ENCODE measurements at regions not wholly inside any gene's neighbourhood (a gene's known extent, or its start where the extent isn't known, plus 50 kb on each side); places are given as distances from the start of the nearest gene placed in this dataset.

- WGBS, result 94% methylated on average over 15 of the region's 15 CpGs
- Histone ChIP-seq H3K9ac (ENCODE audit: low read depth, low read length) (no peak overlapping the region), H3K4me1 (ENCODE audit: insufficient read depth, low read length) (no peaks in the 10 kb centered on the region), H3K4me3 (ENCODE audit: low read length) (no peak overlapping the region), H3K27ac (ENCODE audit: low read depth, low read length) (no peak overlapping the region), H3K36me3 (ENCODE audit: insufficient read depth, low read length) (no peaks in the 10 kb centered on the region), H3K9me3 (ENCODE audit: insufficient read depth, low read depth, low read length) (no peaks in the 10 kb centered on the region), H3K27me3 (ENCODE audit: insufficient read depth, low read length) (no peaks in the 10 kb centered on the region)
Observed at GRCh38 chr2:239566162-239566994, 165.6 kb upstream of the HDAC4 start.

DNA sequence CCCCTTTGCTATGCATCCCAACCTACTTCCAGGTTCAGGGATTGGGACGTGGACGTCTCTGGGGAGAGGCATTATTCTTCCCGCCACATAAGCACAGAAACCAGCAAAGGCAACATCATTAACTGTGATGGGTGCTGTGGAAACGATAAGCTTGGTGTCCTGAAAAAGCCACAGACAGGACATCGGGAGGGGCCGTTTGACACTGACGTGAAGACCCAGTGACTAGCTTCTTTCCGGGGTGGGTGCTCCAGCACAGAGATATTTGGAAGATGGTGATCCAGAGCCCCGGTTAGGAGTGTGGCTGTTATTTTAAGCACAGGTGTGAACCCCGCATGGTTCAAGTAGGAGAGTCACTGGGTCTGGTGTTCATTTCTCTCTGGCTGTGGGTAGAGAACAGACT, 163.8 kb upstream of the HDAC4 start:
- no peak overlapping the region for H3K9ac ChIP-seq (ENCODE audit: low read depth, low read length)
- no peak overlapping the region for H3K4me3 ChIP-seq (ENCODE audit: low read length)
- no peak overlapping the region for H3K27ac ChIP-seq (ENCODE audit: low read depth, low read length)
- WGBS, result 93% methylated on average over 10 of the region's 10 CpGs
- no peaks in the 10 kb centered on the region for H3K36me3 ChIP-seq (ENCODE audit: insufficient read depth, low read length)
- no peaks in the 10 kb centered on the region for H3K9me3 ChIP-seq (ENCODE audit: insufficient read depth, low read depth, low read length)
- H3K27me3 ChIP-seq (ENCODE audit: insufficient read depth, low read length), result no peaks in the 10 kb centered on the region
- H3K4me1 ChIP-seq (ENCODE audit: insufficient read depth, low read length), result no peaks in the 10 kb centered on the region

DNA sequence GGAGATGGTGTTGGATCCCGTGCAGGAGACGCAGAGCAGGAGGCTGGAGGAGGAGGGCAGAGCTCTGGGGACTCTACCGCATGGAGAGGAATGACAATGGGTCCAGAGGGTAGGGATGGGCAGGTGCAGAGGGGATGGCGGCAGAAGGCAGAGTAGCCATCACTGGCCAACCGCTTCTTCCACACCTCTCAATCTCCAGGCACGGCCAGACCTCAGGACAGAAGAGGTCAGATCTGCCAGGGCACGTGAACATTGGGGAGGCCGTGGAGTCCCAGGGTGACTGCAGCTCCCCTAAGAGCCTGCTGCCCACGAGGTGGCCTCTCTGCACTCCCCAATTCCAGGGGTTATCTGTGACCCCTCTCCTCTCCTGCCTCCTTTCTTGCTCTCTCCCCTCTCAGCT, 162.7 kb upstream of the HDAC4 start:
- Histone ChIP-seq H3K4me3 (ENCODE audit: low read length) (no peak overlapping the region), H3K9ac (ENCODE audit: low read depth, low read length) (no peak overlapping the region), H3K9me3 (ENCODE audit: insufficient read depth, low read depth, low read length) (no peaks in the 10 kb centered on the region), H3K27me3 (ENCODE audit: insufficient read depth, low read length) (no peaks in the 10 kb centered on the region), H3K27ac (ENCODE audit: low read depth, low read length) (no peak overlapping the region), H3K36me3 (ENCODE audit: insufficient read depth, low read length) (no peaks in the 10 kb centered on the region), H3K4me1 (ENCODE audit: insufficient read depth, low read length) (no peaks in the 10 kb centered on the region)
- 93% methylated on average over 9 of the region's 9 CpGs for WGBS

DNA sequence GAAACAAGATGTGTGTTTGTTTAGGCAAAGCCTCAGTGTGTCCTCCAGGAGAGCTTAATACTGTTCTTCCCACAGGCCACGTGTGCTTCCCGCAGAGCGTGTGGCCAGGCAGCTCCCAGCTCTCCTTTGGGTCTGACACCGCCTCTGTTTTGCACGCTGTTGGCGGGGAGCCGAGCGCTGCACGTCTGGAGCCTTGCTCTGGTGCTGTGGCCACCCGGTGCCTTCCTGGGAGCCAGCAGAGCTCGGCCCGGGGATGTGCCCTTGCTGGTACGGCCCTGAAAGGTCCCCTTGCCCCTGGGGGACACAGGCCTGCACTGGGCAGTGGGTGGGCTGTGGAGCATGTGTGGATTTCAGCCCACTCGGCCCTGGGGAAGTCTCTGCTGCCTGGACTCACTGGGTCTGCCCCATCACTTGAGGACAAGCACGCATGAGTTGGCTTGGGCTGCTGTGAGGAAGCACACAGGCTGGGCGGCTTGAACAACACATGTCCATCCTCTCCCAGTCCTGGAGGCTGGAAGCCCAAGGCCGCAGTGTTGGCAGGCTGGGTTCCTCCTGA, 160.7 kb upstream of the HDAC4 start:
- no peaks in the 10 kb centered on the region for H3K4me1 ChIP-seq (ENCODE audit: insufficient read depth, low read length)
- H3K36me3 ChIP-seq (ENCODE audit: insufficient read depth, low read length), result no peaks in the 10 kb centered on the region
- no peak overlapping the region for H3K9ac ChIP-seq (ENCODE audit: low read depth, low read length)
- 94% methylated on average over 17 of the region's 17 CpGs for WGBS
- no peaks in the 10 kb centered on the region for H3K9me3 ChIP-seq (ENCODE audit: insufficient read depth, low read depth, low read length)
- H3K4me3 ChIP-seq (ENCODE audit: low read length), result no peak overlapping the region
- no peaks in the 10 kb centered on the region for H3K27me3 ChIP-seq (ENCODE audit: insufficient read depth, low read length)
- H3K27ac ChIP-seq (ENCODE audit: low read depth, low read length), result no peak overlapping the region

DNA sequence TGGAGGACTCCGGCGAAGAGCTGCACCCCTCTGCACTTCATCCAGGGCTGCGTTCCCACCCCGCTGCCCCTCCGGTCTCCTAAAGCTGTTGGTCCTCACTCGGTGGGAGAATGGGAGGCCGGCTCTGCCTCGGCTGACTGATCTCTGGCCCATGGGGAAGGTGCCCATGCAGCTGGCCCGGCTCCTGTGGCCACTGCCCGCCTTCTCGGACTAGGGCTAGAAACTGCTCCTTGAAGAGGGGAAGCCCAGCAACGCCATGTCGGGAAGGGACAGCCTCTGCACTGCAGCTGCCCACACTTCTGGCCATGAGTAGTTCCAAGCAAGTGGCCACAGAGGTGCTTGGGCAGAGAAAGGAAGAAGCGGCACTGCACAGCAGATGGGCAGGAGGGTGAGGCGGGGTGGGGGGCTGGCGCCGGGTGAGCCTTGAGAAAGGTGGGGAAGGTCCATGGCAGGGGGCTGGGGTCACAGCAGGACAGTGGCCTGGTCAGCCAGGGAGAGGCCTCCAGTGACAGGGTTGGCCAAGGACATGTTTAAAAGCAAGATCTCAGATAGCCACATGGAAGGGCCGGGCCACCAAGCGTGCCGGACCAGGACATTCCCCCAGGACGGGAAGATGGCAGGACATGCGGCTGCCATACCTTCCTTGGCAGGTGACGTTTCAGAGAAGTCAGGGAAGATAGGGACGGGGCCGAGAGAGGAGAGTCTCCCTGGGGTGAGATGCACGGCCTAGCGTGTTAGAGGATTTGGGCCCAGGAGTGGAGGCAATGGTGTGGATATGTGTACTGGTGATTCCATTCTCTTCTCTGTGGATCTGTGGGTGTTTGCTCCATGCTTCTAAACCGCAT, 158.8 kb upstream of the HDAC4 start:
- Histone ChIP-seq H3K9me3 (ENCODE audit: insufficient read depth, low read depth, low read length) (no peaks in the 10 kb centered on the region), H3K9ac (ENCODE audit: low read depth, low read length) (no peak overlapping the region), H3K4me1 (ENCODE audit: insufficient read depth, low read length) (no peaks in the 10 kb centered on the region), H3K27me3 (ENCODE audit: insufficient read depth, low read length) (no peaks in the 10 kb centered on the region), H3K4me3 (ENCODE audit: low read length) (no peak overlapping the region), H3K36me3 (ENCODE audit: insufficient read depth, low read length) (no peaks in the 10 kb centered on the region), H3K27ac (ENCODE audit: low read depth, low read length) (no peak overlapping the region)
- 97% methylated on average over 28 of the region's 28 CpGs for WGBS

GRCh38 chr2:239558661-239559060, 157.8 kb upstream of the HDAC4 start:
- Histone ChIP-seq H3K9me3 (ENCODE audit: insufficient read depth, low read depth, low read length) (no peaks in the 10 kb centered on the region), H3K36me3 (ENCODE audit: insufficient read depth, low read length) (no peaks in the 10 kb centered on the region), H3K9ac (ENCODE audit: low read depth, low read length) (no peak overlapping the region), H3K27me3 (ENCODE audit: insufficient read depth, low read length) (no peaks in the 10 kb centered on the region), H3K4me1 (ENCODE audit: insufficient read depth, low read length) (no peaks in the 10 kb centered on the region), H3K4me3 (ENCODE audit: low read length) (no peak overlapping the region), H3K27ac (ENCODE audit: low read depth, low read length) (no peak overlapping the region)
- WGBS, result 92% methylated on average over 12 of the region's 12 CpGs

GRCh38 chr2:239557516-239557915, 156.7 kb upstream of the HDAC4 start:
- Histone ChIP-seq H3K4me1 (ENCODE audit: insufficient read depth, low read length) (no peaks in the 10 kb centered on the region), H3K36me3 (ENCODE audit: insufficient read depth, low read length) (no peaks in the 10 kb centered on the region), H3K27ac (ENCODE audit: low read depth, low read length) (no peak overlapping the region), H3K4me3 (ENCODE audit: low read length) (no peak overlapping the region), H3K9ac (ENCODE audit: low read depth, low read length) (no peak overlapping the region), H3K9me3 (ENCODE audit: insufficient read depth, low read depth, low read length) (no peaks in the 10 kb centered on the region), H3K27me3 (ENCODE audit: insufficient read depth, low read length) (no peaks in the 10 kb centered on the region)
- WGBS, result 95% methylated on average over 4 of the region's 5 CpGs

GRCh38 chr2:239555571-239555905, 154.7 kb upstream of the HDAC4 start:
- WGBS, result 94% methylated on average over 6 of the region's 6 CpGs
- no peaks in the 10 kb centered on the region for H3K27me3 ChIP-seq (ENCODE audit: insufficient read depth, low read length)
- H3K9ac ChIP-seq (ENCODE audit: low read depth, low read length), result no peak overlapping the region
- no peak overlapping the region for H3K27ac ChIP-seq (ENCODE audit: low read depth, low read length)
- no peaks in the 10 kb centered on the region for H3K36me3 ChIP-seq (ENCODE audit: insufficient read depth, low read length)
- no peak overlapping the region for H3K4me3 ChIP-seq (ENCODE audit: low read length)
- H3K4me1 ChIP-seq (ENCODE audit: insufficient read depth, low read length), result no peaks in the 10 kb centered on the region
- H3K9me3 ChIP-seq (ENCODE audit: insufficient read depth, low read depth, low read length), result no peaks in the 10 kb centered on the region

- no peaks in the 10 kb centered on the region for H3K9me3 ChIP-seq (ENCODE audit: insufficient read depth, low read depth, low read length)
- no peaks in the 10 kb centered on the region for H3K27me3 ChIP-seq (ENCODE audit: insufficient read depth, low read length)
- WGBS, result 89% methylated on average over 8 of the region's 8 CpGs
- H3K36me3 ChIP-seq (ENCODE audit: insufficient read depth, low read length), result no peaks in the 10 kb centered on the region
- H3K27ac ChIP-seq (ENCODE audit: low read depth, low read length), result no peak overlapping the region
- H3K4me1 ChIP-seq (ENCODE audit: insufficient read depth, low read length), result no peaks in the 10 kb centered on the region
- no peak overlapping the region for H3K4me3 ChIP-seq (ENCODE audit: low read length)
- no peak overlapping the region for H3K9ac ChIP-seq (ENCODE audit: low read depth, low read length)
Observed at GRCh38 chr2:239554766-239555570, 154.1 kb upstream of the HDAC4 start.

- no peaks in the 10 kb centered on the region for H3K4me1 ChIP-seq (ENCODE audit: insufficient read depth, low read length)
- no peaks in the 10 kb centered on the region for H3K36me3 ChIP-seq (ENCODE audit: insufficient read depth, low read length)
- no peak overlapping the region for H3K4me3 ChIP-seq (ENCODE audit: low read length)
- H3K27ac ChIP-seq (ENCODE audit: low read depth, low read length), result no peak overlapping the region
- WGBS, result 91% methylated on average over 13 of the region's 13 CpGs
- H3K9me3 ChIP-seq (ENCODE audit: insufficient read depth, low read depth, low read length), result no peaks in the 10 kb centered on the region
- H3K27me3 ChIP-seq (ENCODE audit: insufficient read depth, low read length), result no peaks in the 10 kb centered on the region
- no peak overlapping the region for H3K9ac ChIP-seq (ENCODE audit: low read depth, low read length)
Observed at GRCh38 chr2:239553376-239554000, 152.7 kb upstream of the HDAC4 start.

Data from HUES64 (cell line).